ENCODE measurements at regions not wholly inside any gene's neighbourhood (a gene's known extent, or its start where the extent isn't known, plus 50 kb on each side); places are given as distances from the start of the nearest gene placed in this dataset.

DNA sequence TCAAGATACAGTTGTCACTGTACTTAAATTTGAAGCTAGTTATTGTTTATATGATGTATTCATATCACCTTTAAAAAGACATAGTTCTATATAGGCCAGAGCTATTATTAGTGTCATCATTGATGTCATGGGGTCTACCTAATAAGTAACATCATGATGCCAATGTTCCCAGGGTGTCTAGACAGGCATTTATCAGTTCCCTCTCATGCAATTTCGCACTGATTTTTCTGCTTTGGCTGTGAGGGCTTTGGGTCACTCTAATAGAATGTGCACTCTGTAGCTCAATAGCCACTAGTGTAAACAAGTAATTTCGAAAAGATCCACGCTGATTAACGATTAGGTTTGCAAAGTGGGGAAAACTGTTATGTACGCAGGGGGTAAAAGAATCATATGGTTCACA lies 1651.3 kb downstream of the SLITRK5 start:
- Histone ChIP-seq H3K27ac (ENCODE audit: extremely low read depth, low read depth, low read length) (no peak overlapping the region), H3K36me3 (ENCODE audit: control insufficient read depth, insufficient read depth, low read length) (no peaks in the 10 kb centered on the region), H4K20me1 (replicated peaks; ENCODE audit: control insufficient read depth, insufficient read depth, low read length) (no peaks in the 10 kb centered on the region), H3K4me3 (no peak overlapping the region), H3K27me3 (ENCODE audit: control insufficient read depth in 2 of 2, insufficient read depth in 2 of 2, low read length in 2 of 2) (no peaks in the 10 kb centered on the region), H3K9ac (ENCODE audit: insufficient read depth in 1 of 2, low read depth in 2 of 2, low read length in 2 of 2) (no peak overlapping the region), H3K79me2 (ENCODE audit: control insufficient read depth, insufficient read depth, low read length) (no peaks in the 10 kb centered on the region), H3K4me1 (replicated peaks in 1 of 2; ENCODE audit: control insufficient read depth in 2 of 2, insufficient read depth in 2 of 2, low read length in 2 of 2) (no peaks in the 10 kb centered on the region), H3K9me3 (replicated peaks; ENCODE audit: control insufficient read depth, insufficient read depth, low read depth, low read length) (no peaks in the 10 kb centered on the region), H3K4me2 (ENCODE audit: insufficient read depth, low read length) (no peak overlapping the region), H2AFZ (ENCODE audit: low read depth, low read length) (no peak overlapping the region), H3K9me1 (ENCODE audit: control insufficient read depth, insufficient read depth, low read length) (no peaks in the 10 kb centered on the region)
- in situ Hi-C loops (cut with MboI), result no loop called here
- intact Hi-C loops (cut with micrococcal nuclease), result no loop called here
- TF ChIP-seq ETV5 (CRISPR knock-in tag; IDR thresholded peaks at IDR 0.05; ENCODE audit: low read depth), result no peak
- TF ChIP-seq ARID2 (IDR thresholded peaks at IDR 0.05), result no peak
- TF ChIP-seq CREM (IDR thresholded peaks at IDR 0.05; ENCODE audit: low read depth), result no peak
- no peak for TF ChIP-seq RFX5 (IDR thresholded peaks at IDR 0.05; ENCODE audit: low read depth, low read length)
- no peak for TF ChIP-seq MBD2 (IDR thresholded peaks at IDR 0.05; ENCODE audit: borderline replicate concordance, low read depth)
- TF ChIP-seq PHTF2 (CRISPR knock-in tag; IDR thresholded peaks at IDR 0.05), result no peak
- TF ChIP-seq MEF2A (IDR thresholded peaks at IDR 0.05; ENCODE audit: control insufficient read depth, low read depth, low read length), result no peak
- TF ChIP-seq FOXK1 (CRISPR knock-in tag; IDR thresholded peaks at IDR 0.05; ENCODE audit: borderline replicate concordance), result no peak
- no peak for TF ChIP-seq ZNF407 (IDR thresholded peaks at IDR 0.05; ENCODE audit: low read depth)
- no peak for TF ChIP-seq ZNF174 (CRISPR knock-in tag; IDR thresholded peaks at IDR 0.05)
- TF ChIP-seq BHLHE40 (IDR thresholded peaks at IDR 0.05; ENCODE audit: low read length), result no peak
- no TSS peak for BruUV-seq (replicated peaks)
- FAIRE-seq (no peak), ATAC-seq (no peak), DNase-seq (ENCODE audit: extremely low read depth in 1 of 4, low spot score in 3 of 4) (no peak)
- WGBS (ENCODE audit: insufficient coverage, low coverage, missing lambda C conversion rate), result 0% methylated on average over 5 of the region's 5 CpGs
- ChIA-PET CTCF (ENCODE audit: low intra/inter-chr PET ratio) (no interaction called here), POLR2A (no interaction called here)

All from K562 (cell line).